Heart left ventricle (tissue), 16 donors: ENCODE measurements at regions not wholly inside any gene's neighbourhood (a gene's known extent, or its start where the extent isn't known, plus 50 kb on each side); places are given as distances from the start of the nearest gene placed in this dataset.

Experiments
- ATAC-seq, 4 donors: fragments of 200-7000 bp; cut with Tn5 transposase; one replicate each; pipeline ENCODE4 v1.9.1; 2020 to 2022; ENCODE audit warnings: moderate library complexity in 4 of 4, mild to moderate bottlenecking in 3 of 4, moderate number of reproducible peaks in 1 of 4
- DNase-seq, 5 donors: peaks; one replicate each; pipeline ENCODE4 v3.0.0-alpha.2; 2020
- H3K27ac ChIP-seq, 12 donors: fragments of 200-600 bp; sonication (generic) in 4 of 12; one replicate each; pipeline versions ENCODE4 v1.5.0 to v1.8.0; 2016 to 2022; ENCODE audit warnings: mild to moderate bottlenecking in 2 of 12
- H3K27me3 ChIP-seq, 9 donors: fragments of 200-600 bp; sonication (generic) in 2 of 9; one replicate each; pipeline versions ENCODE4 v1.5.1 to v1.8.0; 2016 to 2022; ENCODE audit warnings: mild to moderate bottlenecking in 3 of 9
- H3K36me3 ChIP-seq, 9 donors: fragments of 200-600 bp; sonication (generic) in 2 of 9; one replicate each; pipeline versions ENCODE4 v1.5.0 to v1.8.0; 2018 to 2022; ENCODE audit warnings: mild to moderate bottlenecking in 2 of 9
- H3K4me1 ChIP-seq, 12 donors: fragments of 200-600 bp; sonication (generic) in 4 of 12; one replicate each; pipeline versions ENCODE4 v1.5.0 to v1.8.0; 2016 to 2022; ENCODE audit warnings: mild to moderate bottlenecking in 3 of 12
- H3K4me3 ChIP-seq, 12 donors: fragments of 200-600 bp; sonication (generic) in 4 of 12; one replicate each; pipeline versions ENCODE4 v1.5.0 to v1.8.0; 2017 to 2022; ENCODE audit warnings: mild to moderate bottlenecking in 9 of 12, moderate library complexity in 4 of 12
- H3K9me3 ChIP-seq, 12 donors: fragments of 200-600 bp; sonication (generic) in 4 of 12; one replicate each; pipeline versions ENCODE4 v1.5.0 to v1.8.0; 2016 to 2022; ENCODE audit warnings: mild to moderate bottlenecking in 1 of 12
- CTCF ChIP-seq, 12 donors: fragments of 200-600 bp; sonication (generic) in 4 of 12; IDR thresholded peaks; one replicate each; pipeline versions ENCODE4 v1.5.0 to v1.8.0; 2018 to 2022; ENCODE audit warnings: antibody characterized with exemption in 12 of 12, mild to moderate bottlenecking in 5 of 12
- POLR2A ChIP-seq, 2 donors: fragments of 450-650 bp; IDR thresholded peaks; one replicate each; pipeline ENCODE4 v1.6.1; 2017; ENCODE audit warnings: antibody characterized with exemption in 2 of 2, mild to moderate bottlenecking in 2 of 2, moderate library complexity in 2 of 2
- WGBS, 4 donors: extraction: QIAGEN DNeasy Blood & Tissue Kit in 2 of 4; methylation state at CpG; one replicate each; pipeline versions ENCODE4 v1.1.5 to v1.1.7; 2013 to 2018; 5-methylcytosine and 5-hydroxymethylcytosine counted together
- intact Hi-C, 10 donors: fragments of 100-400 bp; cut with DNase I; formaldehyde crosslinking; loops; one replicate each; pipeline versions ENCODE4 v1.11.1 to v1.14.2; 2022
- donor health status: ischemic (EF 13 %, LVEDD 7.1; RV severe dilation, severe dysfunction).
- donor health status: healthy with polysubstance abuse.
- donor health status: DM: no; HTN: yes; CAD: no.
- donor health status: DM: no; HTN: no; CAD: no.
- donor health status: ischemic (EF 25% LVEDD 6.9; RV normal size, moderate dysfunction).
- donor health status: ischemic (EF 25% LVEDD 5.7; RV mildly dilated, moderate dysfunction).
- donor health status: healthy.
- donor health status: DM: yes; HTN: yes; CAD: no.
- donor health status: ischemic (EF 35%, LVEDD 5.7; RV mildly dilated, moderate dysfunction).
- donor health status: nonischemic (EF 11% LVEDD 7.7; RV severe dilation, severe dysfunction).
- donor health status: DM: yes; HTN: yes; CAD: no.
- donor health status: PGD.
- donor health status: ischemic (EF 29% LVEDD 5.4; RV normal size, mild dysfunction).
- donor health status: nonischemic (EF 23%, LVEDD 6.1; RV moderate dilation, normal function).

GRCh38 chr15:88982304-88982945 is 69.2 kb upstream of the MFGE8 start:
- H3K27me3 ChIP-seq, result no peaks in the 10 kb centered on the region
- H3K4me1 ChIP-seq, result peaks cover 5 to 24% (median 18%) of the 10 kb centered on the region in 12 donors
- peak overlapping the region; percentile 6 to 85 (median 72) for H3K27ac ChIP-seq
- 30 to 52% (median 39%) methylated on average over 6 to 7 of the region's 7 CpGs for WGBS, 4 donors
- intact Hi-C loops, result loop anchor here in 2 of 10 donors (2.0 to 5.0 kb wide), 3 partner anchors 50 to 70 kb away; partner anchors contain the start of gene MFGE8 (in 1 of the 2)
- TF ChIP-seq POLR2A (IDR thresholded peaks at IDR 0.05), result peak in 1 of 2 donors; percentile 27
- TF ChIP-seq CTCF (IDR thresholded peaks at IDR 0.05), result peak in 1 of 12 donors; percentile 14
- H3K36me3 ChIP-seq, result no peaks in the 10 kb centered on the region
- no peaks in the 10 kb centered on the region for H3K9me3 ChIP-seq
- ATAC-seq (peak; percentile 85 to 98 (median 95)), DNase-seq (peak; percentile 77 to 92 (median 91))
- H3K4me3 ChIP-seq, result peak overlapping the region in 1 of 12 donors; percentile 11

DNA sequence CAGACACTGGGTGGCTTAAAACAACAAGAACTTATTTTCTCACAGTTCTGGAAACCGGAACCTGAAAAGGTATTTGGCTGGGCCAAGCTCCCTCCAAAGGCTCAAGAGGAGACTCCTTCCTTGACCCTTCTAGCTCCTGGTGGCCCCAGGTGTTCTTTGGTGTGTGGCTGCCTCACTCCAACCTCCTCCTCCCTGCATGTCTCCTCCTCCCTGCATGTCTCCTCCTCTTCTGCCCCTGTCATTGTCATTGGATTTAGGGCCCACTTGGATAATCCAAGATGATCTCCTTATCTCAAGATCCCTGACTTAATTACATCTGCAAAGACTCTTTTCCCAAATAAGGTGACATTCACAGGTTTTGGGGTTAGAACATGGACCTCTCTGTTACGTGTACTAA is 69.8 kb upstream of the MFGE8 start:
- peaks cover 5 to 24% (median 18%) of the 10 kb centered on the region in 12 donors for H3K4me1 ChIP-seq
- peak in 1 of 4 donors; percentile 7 for ATAC-seq
- peak overlapping the region; percentile 6 to 85 (median 72) for H3K27ac ChIP-seq
- intact Hi-C loops, result loop anchor here in 3 of 10 donors (1.0 to 5.0 kb wide), 4 partner anchors 34 to 71 kb away; partner anchors contain the start of gene MFGE8 (in 1 of the 3)
- H3K4me3 ChIP-seq, result no peak overlapping the region
- H3K36me3 ChIP-seq, result no peaks in the 10 kb centered on the region
- H3K27me3 ChIP-seq, result no peaks in the 10 kb centered on the region
- no peak for DNase-seq
- TF ChIP-seq POLR2A (IDR thresholded peaks at IDR 0.05) (no peak), CTCF (IDR thresholded peaks at IDR 0.05) (no peak)
- H3K9me3 ChIP-seq, result no peaks in the 10 kb centered on the region
- WGBS, 4 donors, result 65 to 82% (median 79%) methylated on average over 2 of the region's 2 CpGs

- Histone ChIP-seq H3K4me1 (peaks cover 5 to 24% (median 18%) of the 10 kb centered on the region in 12 donors), H3K27ac (peak overlapping the region in 1 of 12 donors; percentile 85), H3K27me3 (no peaks in the 10 kb centered on the region), H3K4me3 (no peak overlapping the region), H3K36me3 (no peaks in the 10 kb centered on the region), H3K9me3 (no peaks in the 10 kb centered on the region)
- 96 to 99% (median 98%) methylated on average over 9 of the region's 9 CpGs for WGBS, 4 donors
- intact Hi-C loops, result loop anchor here in 3 of 10 donors (1.0 to 5.0 kb wide), 4 partner anchors 33 to 72 kb away; partner anchors contain the start of gene MFGE8 (in 1 of the 3)
- DNase-seq (no peak), ATAC-seq (no peak)
- TF ChIP-seq CTCF (IDR thresholded peaks at IDR 0.05) (no peak), POLR2A (IDR thresholded peaks at IDR 0.05) (no peak)
Measured at GRCh38 chr15:88983861-88984429, 70.8 kb upstream of the MFGE8 start.
